PFSK-1 (cell line): ENCODE measurements at regions not wholly inside any gene's neighbourhood (a gene's known extent, or its start where the extent isn't known, plus 50 kb on each side); places are given as distances from the start of the nearest gene placed in this dataset.

Experiments used
- FOXP2 ChIP-seq: optimal IDR thresholded peaks from 2 replicates; pipeline ENCODE3; 2011; ENCODE audit warnings: borderline replicate concordance, control low read depth, inconsistent platforms; ENCODE audit not compliant: insufficient read depth; ENCODE audit errors: extremely low read length, extremely low read depth
- POLR2AphosphoS5 ChIP-seq: IDR thresholded peaks from 2 replicates; pipeline ENCODE4 v1.6.1; 2012; ENCODE audit warnings: low read depth, mild to moderate bottlenecking, control low read depth, low read length, moderate library complexity
- REST ChIP-seq, 2 experiments: IDR thresholded peaks; 2 replicates each; pipeline versions ENCODE4 v1.6.1 to v1.8.0; 2011 to 2012; ENCODE audit warnings: low read depth in 2 of 2, low read length in 2 of 2, control low read depth in 1 of 2, inconsistent platforms in 1 of 2, mild to moderate bottlenecking in 1 of 2, moderate library complexity in 1 of 2; ENCODE audit not compliant: insufficient read depth in 1 of 2
- SIN3A ChIP-seq: IDR thresholded peaks from 2 replicates; pipeline ENCODE4 v1.6.1; 2012; ENCODE audit warnings: mild to moderate bottlenecking, low read length, moderate library complexity, borderline replicate concordance; ENCODE audit not compliant: insufficient read depth
- TAF1 ChIP-seq: IDR thresholded peaks from 2 replicates; pipeline ENCODE4 v1.6.1; 2012; ENCODE audit warnings: low read length, control low read depth, borderline replicate concordance; ENCODE audit not compliant: insufficient read depth

GRCh38 chr5:165224366-165225045 lies 1719.1 kb downstream of the MAT2B start:
- TF ChIP-seq FOXP2 = no peak
- no peak for TF ChIP-seq REST (IDR thresholded peaks at IDR 0.05; ENCODE audit: insufficient read depth in 1 of 2, low read depth in 2 of 2, low read length in 2 of 2)
- no peak for TF ChIP-seq SIN3A
- no peak for TF ChIP-seq POLR2AphosphoS5
- no peak for TF ChIP-seq TAF1

DNA sequence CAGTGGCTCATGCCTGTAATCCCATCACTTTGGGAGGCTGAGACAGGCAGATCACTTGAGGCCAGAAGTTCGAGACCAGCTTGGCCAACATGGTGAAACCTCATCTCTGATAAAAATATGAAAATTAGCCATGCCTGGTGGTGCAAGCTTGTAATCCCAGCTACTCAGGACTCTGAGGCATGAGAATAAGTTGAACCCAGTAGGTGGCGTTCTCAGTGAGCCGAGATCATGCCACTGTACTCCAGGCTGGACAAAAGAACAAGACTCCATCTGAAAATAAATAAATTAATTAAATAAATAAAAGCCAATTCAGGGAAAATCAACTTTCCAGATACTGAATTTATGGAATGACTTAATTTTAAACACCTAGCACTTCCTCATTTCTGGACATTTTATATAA lies 1722.1 kb downstream of the MAT2B start:
- TF ChIP-seq REST (IDR thresholded peaks at IDR 0.05; ENCODE audit: insufficient read depth in 1 of 2, low read depth in 2 of 2, low read length in 2 of 2) = no peak

GRCh38 chr5:165228184-165228583 lies 1722.8 kb downstream of the MAT2B start:
- TF ChIP-seq FOXP2 (no peak), REST (IDR thresholded peaks at IDR 0.05; ENCODE audit: insufficient read depth in 1 of 2, low read depth in 2 of 2, low read length in 2 of 2) (no peak), TAF1 (no peak), POLR2AphosphoS5 (no peak)

DNA sequence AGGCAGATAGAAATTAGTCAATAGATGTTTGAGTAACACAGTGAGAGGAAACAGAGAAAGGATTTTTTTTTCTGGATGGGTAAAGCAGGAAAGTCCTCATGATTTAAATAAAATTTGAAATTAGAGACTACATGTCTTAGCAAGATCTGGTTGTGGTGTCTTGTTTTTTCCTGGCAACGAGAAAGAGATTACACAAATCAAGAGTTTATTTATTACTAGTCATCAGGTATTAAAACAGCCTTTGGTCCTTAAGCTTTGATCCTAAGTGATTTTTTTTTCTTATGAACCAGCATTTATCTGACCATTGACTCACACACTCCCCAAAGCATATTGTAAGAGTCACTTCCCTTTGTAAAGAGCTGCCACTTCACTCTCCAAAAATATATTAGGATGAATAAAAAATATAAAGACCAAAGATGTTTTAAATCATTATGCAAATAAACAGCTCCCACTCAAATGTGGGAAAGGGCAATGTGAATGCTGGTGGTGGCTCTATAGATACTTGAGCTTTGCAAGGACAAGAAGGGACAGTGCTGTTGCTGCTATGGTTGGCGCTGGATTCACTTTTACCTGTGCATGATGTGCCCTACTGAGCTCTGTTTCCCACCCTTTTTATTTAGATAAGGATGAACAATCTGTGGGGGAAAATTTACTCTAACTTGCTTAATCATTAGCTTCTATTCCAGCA lies 1726.5 kb downstream of the MAT2B start:
- TF ChIP-seq FOXP2 (no peak), SIN3A (no peak), TAF1 (no peak), REST (IDR thresholded peaks at IDR 0.05; ENCODE audit: insufficient read depth in 1 of 2, low read depth in 2 of 2, low read length in 2 of 2) (no peak), POLR2AphosphoS5 (no peak)
